A673 (cell line): ENCODE measurements at regions not wholly inside any gene's neighbourhood (a gene's known extent, or its start where the extent isn't known, plus 50 kb on each side); places are given as distances from the start of the nearest gene placed in this dataset.

Experiments
- EZH2 ChIP-seq: fragments of 200-600 bp; sonication (generic); IDR thresholded peaks from 2 replicates; pipeline ENCODE4 v1.6.1; 2017; ENCODE audit warnings: borderline replicate concordance, low read depth, mild to moderate bottlenecking, mixed read lengths, antibody characterized with exemption, low read length; ENCODE audit not compliant: poor library complexity, severe bottlenecking
- TF ChIP-seq, protein P1 (sequence below): fragments of 300-800, 200-600 bp; sonication (generic); conservative IDR thresholded peaks from 2 replicates; pipeline ENCODE4 v1.5.1; 2017; ENCODE audit warnings: low read depth, mild to moderate bottlenecking, antibody characterized with exemption, low read length, moderate library complexity, mixed read lengths

DNA sequence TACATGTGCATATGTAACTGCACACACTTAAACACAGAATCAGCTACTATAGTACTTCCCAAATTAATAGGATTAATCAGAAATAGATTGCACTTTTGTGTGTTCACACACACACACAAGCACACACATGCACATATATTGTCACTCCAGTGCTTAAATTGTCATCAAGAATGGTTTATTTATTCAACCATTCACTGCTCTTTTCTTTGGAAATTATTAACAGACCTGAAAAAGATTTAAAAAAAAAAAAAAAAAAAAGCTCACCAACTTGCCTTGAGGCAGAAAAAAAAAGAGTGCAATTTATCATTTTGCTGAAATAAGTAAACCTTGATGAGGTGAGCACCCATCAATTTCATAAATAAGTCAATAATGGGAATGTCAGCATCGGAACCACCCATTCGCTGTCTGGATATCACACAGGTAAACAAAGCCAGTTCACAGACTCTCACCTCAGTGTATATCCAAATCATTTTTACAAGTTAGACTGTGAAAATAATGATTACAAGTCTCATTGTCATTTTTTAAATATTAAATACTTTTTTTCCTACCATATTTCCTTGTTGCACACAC, 562.8 kb downstream of the BNC2 start:
- TF ChIP-seq, protein P1, sequence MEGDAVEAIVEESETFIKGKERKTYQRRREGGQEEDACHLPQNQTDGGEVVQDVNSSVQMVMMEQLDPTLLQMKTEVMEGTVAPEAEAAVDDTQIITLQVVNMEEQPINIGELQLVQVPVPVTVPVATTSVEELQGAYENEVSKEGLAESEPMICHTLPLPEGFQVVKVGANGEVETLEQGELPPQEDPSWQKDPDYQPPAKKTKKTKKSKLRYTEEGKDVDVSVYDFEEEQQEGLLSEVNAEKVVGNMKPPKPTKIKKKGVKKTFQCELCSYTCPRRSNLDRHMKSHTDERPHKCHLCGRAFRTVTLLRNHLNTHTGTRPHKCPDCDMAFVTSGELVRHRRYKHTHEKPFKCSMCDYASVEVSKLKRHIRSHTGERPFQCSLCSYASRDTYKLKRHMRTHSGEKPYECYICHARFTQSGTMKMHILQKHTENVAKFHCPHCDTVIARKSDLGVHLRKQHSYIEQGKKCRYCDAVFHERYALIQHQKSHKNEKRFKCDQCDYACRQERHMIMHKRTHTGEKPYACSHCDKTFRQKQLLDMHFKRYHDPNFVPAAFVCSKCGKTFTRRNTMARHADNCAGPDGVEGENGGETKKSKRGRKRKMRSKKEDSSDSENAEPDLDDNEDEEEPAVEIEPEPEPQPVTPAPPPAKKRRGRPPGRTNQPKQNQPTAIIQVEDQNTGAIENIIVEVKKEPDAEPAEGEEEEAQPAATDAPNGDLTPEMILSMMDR, result no peak
- TF ChIP-seq EZH2, result no peak
